ENCODE measurements at regions not wholly inside any gene's neighbourhood (a gene's known extent, or its start where the extent isn't known, plus 50 kb on each side); places are given as distances from the start of the nearest gene placed in this dataset.

- no peak for TF ChIP-seq CTCF (IDR thresholded peaks at IDR 0.05)
- no peak for TF ChIP-seq POLR2A (IDR thresholded peaks at IDR 0.05)
Observed at GRCh38 chr4:138901177-138901576, 114.4 kb upstream of the NOCT start.
